Stimulated activated CD8-positive, alpha-beta memory T cell treated with anti-CD3 and anti-CD28 coated beads, Interleukin-12 subunit alpha, Interleukin-12 subunit beta, amount 100 ng/mL, for 1 hour (primary cell): ENCODE measurements at regions not wholly inside any gene's neighbourhood (a gene's known extent, or its start where the extent isn't known, plus 50 kb on each side); places are given as distances from the start of the nearest gene placed in this dataset.
A peak's percentile ranks its signal among the peaks of the same experiment; 100 is the strongest.
"Not testable (repeated sequence)": the region's sequence is repeated elsewhere in the genome, so short reads cannot be mapped to it uniquely, and the experiment has no call there.

Experiments
- DNase-seq: peaks from one replicate; pipeline ENCODE4 v3.0.0-alpha.2; 2020; ENCODE audit warnings: low read depth

DNA sequence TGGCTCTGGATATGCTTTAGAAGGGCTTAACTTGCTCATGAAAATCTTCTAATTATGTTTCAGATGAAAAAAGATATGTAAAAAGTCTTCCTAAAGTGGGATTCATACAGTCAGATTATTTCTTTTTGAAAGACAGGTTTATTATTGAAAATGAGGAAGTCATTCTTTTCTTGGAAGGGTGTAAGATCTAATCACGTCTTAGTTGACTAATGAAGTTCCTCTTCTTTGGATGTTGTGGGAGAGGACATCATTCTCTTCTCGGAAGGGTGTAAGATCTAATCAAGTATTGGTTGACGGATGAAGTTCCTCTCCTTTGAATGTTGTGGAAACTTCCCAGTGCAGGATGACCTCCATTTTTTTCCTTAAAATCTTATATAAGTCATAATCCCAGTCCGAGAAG lies 74.9 kb downstream of the ALG10 start:
- no peak for DNase-seq

DNA sequence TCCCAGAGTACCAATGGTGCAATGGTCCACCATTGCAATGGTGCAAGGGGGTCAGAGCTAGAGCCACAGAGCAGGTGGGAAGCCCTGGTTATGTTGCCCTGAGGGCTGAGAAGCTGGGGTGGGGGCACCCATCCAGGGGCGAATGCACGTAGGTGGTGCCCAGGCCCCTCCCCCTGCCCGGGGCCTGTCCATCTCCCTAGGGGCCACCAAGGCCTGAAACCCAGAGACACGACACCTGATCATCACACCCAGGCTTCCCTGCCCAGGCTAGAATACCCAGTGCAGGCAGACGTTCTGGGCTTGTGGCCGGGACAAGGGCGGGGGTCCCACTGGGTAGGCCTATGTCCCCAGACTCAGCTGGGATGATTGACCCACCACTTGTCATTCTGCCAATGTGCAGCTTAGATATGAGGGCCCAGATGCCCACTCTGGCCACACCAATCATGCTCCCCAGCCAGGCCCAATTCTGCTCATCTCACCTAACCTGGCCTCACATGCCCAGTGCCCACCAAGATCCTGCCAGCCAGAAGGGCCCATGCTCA lies 83.2 kb downstream of the ALG10 start:
- no peak for DNase-seq

DNA sequence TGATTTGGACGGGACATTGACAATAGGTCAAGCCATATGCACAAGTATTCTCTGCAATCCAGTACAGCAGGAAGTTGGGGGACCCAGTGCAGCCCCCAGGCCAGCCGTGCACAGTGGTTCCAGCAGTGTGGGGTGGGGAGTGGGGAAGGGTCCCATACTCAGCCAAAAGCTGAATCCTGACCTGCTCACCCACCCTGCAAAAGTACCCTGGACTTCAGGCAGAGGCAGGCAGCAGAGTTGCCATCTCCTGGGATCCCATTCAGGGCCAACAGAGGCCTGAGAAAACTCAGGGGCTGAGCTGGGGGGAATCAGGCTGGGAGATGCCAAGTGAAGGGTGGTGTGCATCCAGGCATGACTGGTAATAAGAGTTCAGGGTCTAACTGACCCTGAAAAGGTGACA lies 83.9 kb downstream of the ALG10 start:
- no peak for DNase-seq

DNA sequence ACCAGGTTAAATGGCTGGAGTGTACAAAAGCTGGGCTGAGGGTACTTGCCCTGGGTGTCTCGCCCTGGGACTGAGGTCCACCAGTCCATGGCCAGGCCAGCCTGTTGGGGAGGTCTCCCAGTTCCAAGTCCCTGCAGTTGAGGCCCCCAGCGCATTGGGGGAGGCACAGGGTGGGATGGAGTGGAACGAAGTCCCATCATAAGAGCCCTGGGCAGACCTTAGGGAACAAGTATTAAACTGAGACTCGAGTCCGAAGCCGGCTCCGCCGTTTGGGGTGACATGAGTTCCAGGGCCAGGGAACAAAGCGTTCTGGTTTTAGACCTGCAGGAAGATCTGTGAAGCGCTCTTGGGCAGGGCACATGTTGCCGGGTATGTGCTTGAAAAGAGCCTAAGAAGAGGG lies 84.7 kb downstream of the ALG10 start:
- no peak for DNase-seq

DNA sequence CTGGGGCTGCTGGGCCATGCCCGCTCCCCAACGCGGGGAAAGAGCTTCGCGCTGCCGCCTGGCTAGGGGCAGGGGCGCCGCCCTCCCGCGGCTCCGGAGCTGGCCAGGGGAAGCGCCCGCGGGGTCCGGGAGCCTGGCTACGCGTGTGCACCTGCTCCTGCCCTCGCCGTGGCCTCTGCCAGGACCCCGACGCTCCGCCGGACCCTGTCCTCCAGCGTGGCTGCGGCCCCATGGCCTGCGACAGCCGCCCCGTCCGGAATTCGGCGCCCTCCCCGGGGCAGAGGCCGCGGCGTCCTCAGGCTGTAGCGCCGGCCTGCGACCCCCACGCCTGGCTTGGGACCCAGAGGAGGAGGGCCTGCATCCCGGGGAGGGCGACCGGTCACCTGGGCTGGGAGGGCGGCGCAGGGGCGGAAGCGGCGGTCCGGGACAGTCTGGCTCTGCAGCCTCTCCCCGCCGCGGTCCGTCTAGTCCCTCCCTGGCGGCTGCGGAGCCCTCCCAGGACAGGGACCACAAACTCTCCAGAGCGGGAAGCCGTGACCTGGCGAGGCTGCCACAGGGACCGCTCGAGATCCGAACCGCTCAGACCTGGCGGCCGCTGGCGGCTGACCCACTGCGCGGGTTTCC lies 85.6 kb downstream of the ALG10 start:
- no peak for DNase-seq

DNA sequence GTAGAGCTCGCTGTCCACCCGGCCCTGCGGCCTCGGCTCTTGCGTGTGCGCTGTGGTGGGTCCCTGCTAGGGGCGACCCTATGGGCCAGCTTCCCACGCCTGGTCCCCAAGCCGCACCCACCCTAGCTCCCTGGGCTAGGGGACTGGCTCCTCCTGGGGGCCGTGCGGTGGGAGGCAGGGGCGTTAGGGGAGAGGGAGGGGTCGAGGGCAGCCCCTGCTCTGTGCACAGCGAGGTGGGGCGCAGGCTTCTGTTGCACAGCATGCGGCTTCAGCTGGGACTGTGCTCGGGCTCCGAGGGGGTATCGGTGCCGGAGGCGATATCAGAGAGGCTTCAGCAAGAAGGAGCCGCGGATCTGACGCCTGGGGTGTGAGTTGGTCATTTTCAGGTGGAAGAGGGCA lies 86.1 kb downstream of the ALG10 start:
- no peak for DNase-seq

DNA sequence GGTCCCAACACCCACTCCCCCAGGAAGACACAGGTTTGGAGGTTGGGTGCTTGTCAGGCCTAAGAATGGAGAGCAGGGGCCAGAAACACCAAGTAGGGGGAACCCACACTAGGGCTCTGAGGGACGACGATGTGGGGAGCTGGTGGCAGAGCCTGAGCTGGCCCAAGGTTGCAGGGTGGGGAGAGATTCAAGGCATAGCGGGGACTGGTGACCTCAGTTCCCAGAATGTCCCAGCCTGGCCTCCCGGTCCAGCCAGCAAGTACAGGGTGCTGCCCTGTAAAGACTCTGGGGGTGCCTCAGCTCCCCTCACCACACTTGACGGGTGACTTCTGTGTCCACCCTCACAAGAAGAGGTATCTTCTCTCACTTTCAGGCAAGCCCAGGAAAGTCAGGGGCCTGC lies 86.7 kb downstream of the ALG10 start:
- DNase-seq, result no peak

DNA sequence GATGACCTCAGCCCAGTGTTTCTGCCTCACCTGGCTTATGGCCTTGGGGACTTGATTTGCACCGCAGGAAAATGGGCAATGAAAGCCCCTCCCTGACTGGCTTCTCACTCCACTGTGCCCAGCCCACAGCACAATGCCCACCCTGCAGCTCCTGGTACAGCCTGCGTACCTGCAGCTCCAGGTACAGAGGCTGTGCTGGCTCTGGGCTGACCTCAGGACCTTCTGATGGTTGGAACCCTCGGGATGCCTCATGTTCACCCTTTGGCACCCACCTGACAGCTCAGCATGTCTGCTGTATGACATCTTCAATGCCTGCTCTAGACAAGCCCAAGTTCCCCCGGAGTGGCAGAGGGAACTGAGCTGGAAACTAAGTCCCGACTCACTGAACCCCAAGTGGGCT lies 87.1 kb downstream of the ALG10 start:
- DNase-seq, result no peak

DNA sequence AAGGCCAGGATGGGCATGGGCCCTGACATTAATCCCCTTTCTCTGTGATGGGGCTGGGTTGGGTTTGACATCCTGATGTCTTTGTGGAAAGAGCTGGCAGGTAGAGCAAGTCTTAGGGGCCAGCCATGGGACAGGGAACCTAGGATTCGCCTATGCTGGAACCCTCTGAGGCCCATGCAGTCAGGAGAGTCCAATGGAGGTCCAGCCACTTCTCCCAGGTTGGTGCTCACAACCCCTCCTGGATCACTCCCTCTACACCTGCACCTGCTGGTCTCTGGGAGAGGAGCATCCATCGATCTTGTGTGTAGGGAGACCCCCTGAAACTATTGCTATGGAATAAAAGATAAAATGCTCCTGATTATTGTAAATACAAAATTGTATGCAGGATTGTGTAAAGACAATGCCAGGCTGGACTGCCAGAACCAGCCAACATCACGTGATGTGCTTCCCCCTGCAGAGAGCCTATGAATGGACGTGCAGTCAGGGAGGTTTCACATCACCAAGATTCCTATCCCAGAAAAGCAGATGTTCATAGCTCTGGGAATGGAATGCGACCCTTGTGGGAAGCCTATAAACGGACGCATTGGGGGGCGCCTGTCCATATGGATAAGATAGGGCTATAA lies 87.7 kb downstream of the ALG10 start:
- DNase-seq, result not testable (repeated sequence)

DNA sequence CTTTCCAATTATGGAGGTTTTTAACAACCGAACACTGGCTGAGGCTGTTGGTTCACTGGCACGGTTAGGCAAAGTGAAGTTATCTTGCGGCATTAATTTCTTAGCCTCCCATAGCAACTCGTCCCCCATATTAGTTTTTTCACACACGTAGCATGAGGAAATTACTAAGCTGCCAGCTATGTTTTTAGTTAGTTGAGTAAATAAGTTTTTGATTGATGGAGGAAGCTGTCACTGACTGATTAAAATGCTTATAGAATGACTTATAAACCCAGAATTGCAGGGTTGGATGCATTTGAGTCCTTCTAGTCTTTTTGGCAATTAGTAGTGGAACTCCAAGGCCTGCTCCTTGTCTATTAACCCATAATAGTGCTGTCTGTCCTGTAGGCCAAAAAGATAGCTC lies 97.1 kb downstream of the ALG10 start:
- no peak for DNase-seq

DNA sequence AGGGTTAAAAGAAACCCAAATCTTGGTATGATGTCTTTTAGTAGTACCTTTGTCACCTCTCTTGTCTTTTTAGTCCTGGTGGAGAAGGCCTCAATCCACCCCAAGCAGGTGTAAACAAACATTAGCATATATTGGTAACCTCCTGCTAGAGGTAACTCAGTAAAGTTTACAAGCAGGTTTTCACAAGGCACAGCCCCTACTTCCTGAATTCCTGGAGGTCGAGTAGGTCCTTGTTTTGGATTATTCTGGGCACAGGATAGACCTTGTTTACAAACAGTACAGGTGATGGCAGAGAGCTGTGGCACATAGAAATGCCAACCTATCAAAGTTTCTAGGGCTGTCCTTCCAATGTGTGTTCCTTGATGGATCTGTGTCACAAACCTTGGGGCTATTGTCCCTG lies 99.1 kb downstream of the ALG10 start:
- no peak for DNase-seq

DNA sequence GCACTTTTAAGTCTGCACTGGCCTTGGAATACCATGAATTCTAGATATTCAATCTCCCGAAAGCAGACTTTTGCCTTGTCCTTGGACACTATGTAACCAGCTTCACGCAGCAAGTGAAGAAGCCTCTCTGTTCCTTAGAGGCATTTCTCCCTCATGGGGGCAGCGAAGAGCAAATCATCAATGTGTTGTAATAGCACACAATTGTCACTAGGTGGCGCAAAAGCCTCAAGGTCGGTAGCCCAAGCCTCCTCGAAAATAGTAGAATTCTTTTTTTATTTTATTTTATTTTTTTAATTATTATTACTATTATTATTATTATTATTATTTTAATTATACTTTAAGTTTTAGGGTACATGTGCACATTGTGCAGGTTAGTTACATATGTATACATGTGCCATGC lies 100.8 kb downstream of the ALG10 start:
- peak; percentile 15 for DNase-seq

DNA sequence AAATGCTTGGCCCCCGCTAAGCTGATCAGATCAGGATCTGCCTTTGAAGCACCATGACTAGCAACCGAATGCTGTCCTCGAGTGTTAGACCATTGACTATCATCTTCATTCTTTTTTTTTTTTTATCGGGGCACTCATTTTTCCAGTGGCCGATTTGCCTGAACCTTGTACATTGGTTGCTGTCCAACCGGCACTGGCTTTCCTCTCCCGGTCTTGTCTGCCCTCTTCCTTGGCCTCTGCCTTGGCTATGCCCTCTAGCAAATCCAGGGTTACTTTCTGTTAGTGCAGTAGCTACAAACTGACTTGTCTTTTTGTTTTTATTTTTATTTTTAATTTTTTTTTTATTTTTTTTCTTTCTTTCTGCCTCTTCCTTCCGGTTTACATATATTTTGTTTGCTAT lies 102.3 kb downstream of the ALG10 start:
- DNase-seq, result no peak

DNA sequence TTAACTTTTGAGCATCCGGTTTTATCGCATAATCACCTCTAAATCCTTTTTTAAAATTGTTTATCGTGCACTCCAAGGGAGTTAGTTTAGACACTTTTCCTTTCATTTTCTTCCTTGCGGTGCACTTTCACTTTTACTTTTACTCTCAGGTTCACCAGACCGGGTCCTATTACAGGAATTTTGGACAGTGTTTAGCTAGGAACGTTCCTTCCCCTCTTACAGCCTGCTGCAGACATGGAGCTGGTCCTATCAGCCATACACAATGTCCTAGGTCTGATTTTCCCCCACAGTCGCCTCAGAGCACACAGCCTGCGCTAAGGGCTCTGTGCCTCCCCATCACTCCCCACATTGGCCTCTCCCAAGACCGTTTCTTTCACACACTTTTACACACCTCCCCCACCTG lies 103.9 kb downstream of the ALG10 start:
- DNase-seq, result no peak

DNA sequence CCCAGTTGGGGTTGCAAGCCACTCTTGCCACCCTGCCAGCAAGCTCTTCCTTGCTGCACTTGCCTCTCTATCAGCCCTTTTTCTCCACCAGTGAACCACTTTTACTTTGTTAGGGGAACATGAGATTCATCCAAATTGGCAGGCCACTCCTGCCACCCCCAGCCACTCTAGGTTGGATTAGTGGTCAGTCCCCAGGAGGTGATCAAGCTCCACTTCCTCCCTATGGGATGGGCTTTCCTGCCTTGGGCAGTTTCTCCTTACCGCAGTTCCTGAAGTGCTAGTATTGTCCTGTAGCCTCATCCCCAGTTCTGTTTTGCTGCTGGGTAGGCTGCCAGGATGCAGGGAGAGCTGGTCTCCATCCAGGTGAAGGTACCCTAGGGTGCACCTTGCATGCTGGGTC lies 104.5 kb downstream of the ALG10 start:
- DNase-seq, result no peak

DNA sequence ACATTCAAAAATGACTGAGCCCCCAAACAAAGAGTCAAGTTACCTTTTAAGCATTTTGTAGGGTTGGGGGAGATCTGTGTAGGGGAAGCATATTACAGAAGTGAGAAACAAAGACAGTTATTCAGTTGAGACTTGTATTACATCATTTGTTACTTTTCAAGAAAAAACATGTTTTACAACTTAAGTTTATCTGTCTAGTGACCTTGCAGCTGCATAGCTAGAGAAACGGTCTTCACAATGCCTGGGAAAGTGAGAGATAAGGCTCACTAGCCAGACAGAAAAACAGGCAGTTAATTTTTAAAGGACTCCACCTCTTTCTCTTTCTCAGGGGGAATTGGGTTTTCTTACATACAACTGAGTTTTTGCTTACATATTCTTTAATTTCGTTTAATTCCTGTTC lies 105.1 kb downstream of the ALG10 start:
- not testable (repeated sequence) for DNase-seq

DNA sequence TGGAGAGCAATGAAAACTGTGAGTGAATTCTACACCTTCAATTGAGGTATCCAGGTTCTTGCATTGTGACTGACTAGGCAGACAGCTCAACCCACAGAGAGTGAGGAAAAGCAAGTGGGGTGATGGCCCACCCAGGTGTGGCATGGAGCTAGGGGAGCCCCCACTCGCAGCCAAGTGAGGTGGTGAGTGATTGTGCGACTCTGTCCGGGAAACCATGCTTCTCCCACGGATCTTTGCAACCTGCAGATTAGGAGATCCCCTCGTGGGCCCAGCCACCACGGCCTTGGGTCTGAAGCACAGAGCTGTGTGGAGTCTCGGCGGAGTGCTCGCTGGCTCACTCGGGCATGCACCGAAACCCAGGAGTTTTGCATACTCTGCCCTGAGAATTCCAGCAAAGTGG lies 120.1 kb downstream of the ALG10 start:
- DNase-seq, result no peak

DNA sequence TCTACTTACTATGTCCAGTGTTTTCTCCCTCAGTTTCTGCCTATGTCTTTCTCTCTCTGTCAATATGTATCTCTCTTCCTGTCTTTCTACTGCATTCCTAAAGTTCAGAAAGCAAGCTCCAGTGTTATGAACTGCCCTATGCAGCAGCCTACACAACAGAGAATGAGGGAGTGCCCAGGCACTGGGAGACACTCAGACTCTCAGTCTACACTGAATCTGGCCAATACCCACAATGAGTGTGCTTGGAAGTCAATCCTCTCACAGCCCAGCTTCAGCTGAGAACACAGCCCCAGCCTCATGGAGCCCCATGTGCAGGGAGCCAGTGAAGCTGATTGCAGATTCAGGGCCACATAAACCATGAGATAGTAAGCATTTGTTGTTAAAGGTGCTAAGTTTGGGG lies 128.7 kb downstream of the ALG10 start:
- no peak for DNase-seq

DNA sequence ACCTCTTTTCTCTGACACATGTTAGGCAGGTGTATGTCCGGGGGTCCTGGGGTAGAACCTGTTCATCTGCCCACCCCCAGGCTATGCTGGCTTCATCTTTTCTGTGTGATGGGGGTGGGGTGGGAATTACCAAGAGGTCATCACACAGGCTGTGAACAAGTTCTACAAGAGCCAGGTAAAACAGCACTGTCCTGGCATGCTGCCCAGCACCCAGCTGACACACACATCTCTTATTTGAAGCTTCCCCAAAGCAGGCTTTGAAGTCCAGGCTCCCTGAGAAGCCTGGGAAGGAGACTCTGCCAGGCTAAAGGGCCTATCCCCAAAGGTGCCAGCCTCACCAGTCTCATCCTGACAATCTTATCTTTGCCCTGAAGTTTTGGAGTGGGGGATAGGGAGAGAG lies 141.1 kb downstream of the ALG10 start:
- DNase-seq, result no peak

DNA sequence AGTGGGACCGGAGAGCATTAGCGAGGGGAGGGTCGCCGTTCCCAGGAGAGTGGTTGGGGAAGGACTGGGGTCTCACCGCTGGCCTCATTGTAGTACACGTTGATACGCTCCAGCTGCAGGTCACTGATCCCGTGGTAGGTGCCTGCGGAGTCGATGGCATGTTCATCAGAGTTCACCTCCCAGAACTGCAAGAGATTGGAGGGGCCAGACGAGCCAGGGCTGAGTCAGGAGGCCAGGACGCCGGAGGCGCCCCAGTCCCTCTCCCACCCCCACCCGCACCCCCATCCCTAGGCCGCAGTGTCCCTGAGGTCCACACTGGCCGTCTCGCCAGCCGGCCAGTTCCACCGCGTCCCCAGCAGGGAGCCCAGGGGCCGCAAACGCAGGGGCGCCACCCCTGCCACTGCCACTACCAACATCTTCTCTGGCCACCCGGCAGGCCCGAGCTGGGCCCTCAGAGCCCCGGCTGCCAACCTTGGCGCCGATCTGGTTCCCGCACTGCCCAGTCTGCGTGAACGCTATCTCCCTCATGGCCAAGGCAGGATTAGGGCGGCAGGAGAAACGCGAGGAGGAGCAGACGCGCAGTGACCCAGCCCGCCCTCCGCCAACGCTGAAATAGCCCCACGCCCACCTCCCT lies 144.2 kb downstream of the ALG10 start:
- DNase-seq, result no peak

DNA sequence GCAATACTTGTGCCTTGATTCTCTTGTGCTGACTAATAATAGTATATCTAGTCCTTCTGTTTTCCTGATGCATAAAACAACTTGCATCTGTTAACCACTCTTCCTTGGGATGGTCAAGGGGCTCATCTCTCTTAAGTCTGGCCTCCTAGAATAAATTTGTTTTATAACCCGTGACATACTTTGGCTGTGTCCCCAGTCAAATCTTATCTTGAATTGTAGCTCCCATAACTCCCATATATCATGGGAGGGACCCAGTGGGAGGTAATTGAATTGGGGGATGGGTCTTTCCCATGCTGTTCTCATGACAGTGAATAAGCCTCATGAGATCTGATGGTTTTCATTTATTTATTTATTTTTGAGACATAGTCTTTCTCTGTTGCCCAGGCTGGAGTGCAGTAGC lies 146.2 kb downstream of the ALG10 start:
- DNase-seq, result not testable (repeated sequence)

DNA sequence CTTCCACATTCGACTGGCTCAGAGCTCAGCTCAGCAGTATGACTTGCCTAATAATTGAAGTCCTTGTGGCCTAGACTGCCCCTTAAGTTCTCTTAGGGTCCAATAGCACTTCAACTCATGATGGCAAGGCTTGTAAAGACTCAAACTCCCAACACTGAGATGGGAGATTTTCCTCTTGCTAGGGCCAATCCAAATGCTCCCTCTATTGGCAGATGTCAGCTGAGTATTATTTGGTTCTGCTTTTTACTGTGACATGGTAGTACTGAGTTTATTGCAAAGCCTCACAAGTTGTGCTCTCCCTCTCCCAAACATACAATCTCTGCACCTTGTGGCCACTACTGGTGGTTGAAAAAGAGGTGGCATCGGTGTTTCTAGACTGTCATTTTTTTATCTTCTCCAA lies 164.2 kb downstream of the ALG10 start:
- DNase-seq, result no peak

DNA sequence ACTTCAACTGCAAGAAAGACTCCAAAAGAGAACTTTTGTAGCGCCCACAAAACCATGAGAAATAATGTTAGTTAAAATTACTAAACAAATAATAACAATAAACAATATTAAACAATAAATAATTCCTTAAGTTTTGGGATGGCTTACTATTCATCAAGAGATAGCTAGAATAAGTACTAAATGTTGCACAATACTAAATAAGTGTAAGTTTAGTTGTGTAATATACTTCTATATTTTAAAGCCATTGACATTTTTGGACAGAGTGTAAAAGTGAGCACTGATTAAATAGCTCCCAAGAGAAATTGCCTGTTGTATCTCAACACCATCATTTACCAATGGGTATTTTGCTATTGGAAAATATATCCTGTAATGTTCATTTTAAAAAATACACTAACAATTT lies 166.7 kb downstream of the ALG10 start:
- no peak for DNase-seq

DNA sequence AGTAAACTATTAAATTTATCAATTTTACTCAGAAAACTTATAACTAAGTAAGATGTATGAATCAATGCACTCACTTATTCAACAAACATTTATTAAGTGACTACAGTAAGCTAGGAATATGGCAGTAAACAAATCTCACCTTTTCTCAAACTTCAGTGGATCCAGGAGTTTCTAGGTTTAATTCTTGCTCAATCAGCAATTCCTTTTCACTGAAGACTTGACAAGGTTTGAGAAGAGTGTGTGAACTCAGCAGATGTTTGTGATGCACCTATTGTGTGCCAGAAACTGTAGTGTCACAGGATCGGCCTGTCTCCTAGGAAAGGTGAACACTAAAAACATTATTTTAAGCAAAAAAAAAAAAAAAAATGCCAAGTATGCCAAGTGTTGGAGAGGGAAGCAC lies 167.8 kb downstream of the ALG10 start:
- DNase-seq, result no peak
